ENCODE measurements at regions not wholly inside any gene's neighbourhood (a gene's known extent, or its start where the extent isn't known, plus 50 kb on each side); places are given as distances from the start of the nearest gene placed in this dataset.

GRCh38 chr6:164418262-164418588 lies 891.2 kb downstream of the C6orf118 start:
- TF ChIP-seq EZH2 (IDR thresholded peaks at IDR 0.05; ENCODE audit: insufficient read depth, poor library complexity, severe bottlenecking) = no peak
- TF ChIP-seq EZH2phosphoT487 (IDR thresholded peaks at IDR 0.05; ENCODE audit: insufficient read depth, low read depth) = no peak
